HepG2 (cell line): ENCODE measurements at regions not wholly inside any gene's neighbourhood (a gene's known extent, or its start where the extent isn't known, plus 50 kb on each side); places are given as distances from the start of the nearest gene placed in this dataset.

Experiments
- ATAC-seq: fragments of 200-7000 bp; cut with Tn5 transposase; 3 replicates; pipeline ENCODE4 v1.9.1; 2020; ENCODE audit warnings: mild to moderate bottlenecking, moderate library complexity
- BruUV-seq: library from RNA; stranded (reverse); fragments of 400-500 nt; replicated peaks from 2 replicates; lab custom pipeline; 2021; lab: Mats Ljungman, UMichigan
- CTCF ChIA-PET: fragments of 300-600 bp; formaldehyde crosslinking; extraction: SDS; loops from one replicate; lab custom pipeline; 2021; ENCODE audit warnings: low total read pairs, inconsistent platforms, low intra/inter-chr PET ratio; lab: Yijun Ruan, JAX
- POLR2A ChIA-PET: fragments of 350-600 bp; sonication (Branson Sonifier 250); formaldehyde crosslinking; loops from one replicate; lab custom pipeline; 2020; ENCODE audit warnings: antibody characterized with exemption, inconsistent platforms; lab: Yijun Ruan, JAX
- DNase-seq: peaks from one replicate; pipeline ENCODE4 v3.0.0-alpha.2; 2015; ENCODE audit warnings: low spot score
- FAIRE-seq: peaks from 3 replicates; lab custom pipeline; 2011; peaks lifted over from hg19 to GRCh38; lab: Jason Lieb, UNC
- H2AFZ ChIP-seq: one replicate; pipeline ENCODE4 v1.6.1; 2011; ENCODE audit warnings: low read length, inconsistent platforms
- H3K27ac ChIP-seq: fragments of 300-600 bp; 3 replicates; pipeline ENCODE4 v1.8.0; 2011; ENCODE audit warnings: mixed run types, mild to moderate bottlenecking, mixed read lengths, low read length, inconsistent platforms; ENCODE audit not compliant: insufficient read depth; ENCODE audit errors: extremely low read length
- H3K27me3 ChIP-seq, 2 experiments: fragments of 200-600 bp in 1 of 2; 2 replicates in 1 of 2; 3 replicates in 1 of 2; pipeline versions ENCODE4 v1.6.0 to v1.8.0; 2011; ENCODE audit warnings: low read length in 2 of 2, mild to moderate bottlenecking in 2 of 2, moderate library complexity in 2 of 2, inconsistent platforms in 1 of 2; ENCODE audit not compliant: insufficient read depth in 2 of 2, control insufficient read depth in 1 of 2
- H3K36me3 ChIP-seq, 2 experiments: fragments of 200-600 bp in 1 of 2; replicated peaks in 1 of 2; 2 replicates in 1 of 2; 3 replicates in 1 of 2; pipeline versions ENCODE4 v1.5.1 to v1.8.0; 2011; ENCODE audit warnings: low read length in 2 of 2, inconsistent platforms in 1 of 2; ENCODE audit not compliant: insufficient read depth in 2 of 2, control insufficient read depth in 1 of 2
- H3K4me1 ChIP-seq: 2 replicates; pipeline ENCODE4 v1.5.1; 2012; ENCODE audit warnings: low read length, inconsistent platforms; ENCODE audit not compliant: insufficient read depth
- H3K4me2 ChIP-seq: 2 replicates; pipeline ENCODE4 v1.6.0; 2011; ENCODE audit warnings: low read depth, low read length, inconsistent platforms
- H3K4me3 ChIP-seq, 3 experiments: fragments of 200-600 bp in 1 of 3; sonication (generic), shearing (Covaris generic) in 1 of 3; replicated peaks in 1 of 3; 2 replicates each; pipeline ENCODE4 v1.5.1; 2011 to 2016; ENCODE audit warnings: low read length in 3 of 3, inconsistent platforms in 2 of 3, low read depth in 2 of 3, mild to moderate bottlenecking in 2 of 3, control low read depth in 1 of 3, mixed read lengths in 1 of 3; ENCODE audit not compliant: insufficient read depth in 1 of 3
- H3K79me2 ChIP-seq: one replicate; pipeline ENCODE4 v1.6.1; 2011; ENCODE audit warnings: low read length, inconsistent platforms; ENCODE audit not compliant: insufficient read depth
- H3K9ac ChIP-seq: 2 replicates; pipeline ENCODE4 v1.6.0; 2011; ENCODE audit warnings: mild to moderate bottlenecking, low read depth, low read length, inconsistent platforms; ENCODE audit not compliant: insufficient read depth
- H3K9me3 ChIP-seq: 2 replicates; pipeline ENCODE4 v1.5.1; 2012; ENCODE audit warnings: mild to moderate bottlenecking, low read length
- H4K20me1 ChIP-seq: 2 replicates; pipeline ENCODE4 v1.6.0; 2011; ENCODE audit warnings: inconsistent platforms, mild to moderate bottlenecking, low read length, moderate library complexity; ENCODE audit not compliant: insufficient read depth
- KLF9 ChIP-seq: IDR thresholded peaks from 2 replicates; pipeline ENCODE4 v1.6.1; 2016; ENCODE audit warnings: low read depth
- NAIF1 ChIP-seq: sonication (generic); formaldehyde crosslinking; IDR thresholded peaks from 2 replicates; pipeline ENCODE4 v1.5.0; 2020; ENCODE audit warnings: mild to moderate bottlenecking, missing genetic modification reagents, borderline replicate concordance
- NFE2 ChIP-seq: sonication (generic); formaldehyde crosslinking; IDR thresholded peaks from 2 replicates; pipeline ENCODE4 v1.4.0; 2020; ENCODE audit warnings: missing genetic modification reagents
- PCBP2 ChIP-seq: fragments of 200-400 bp; formaldehyde crosslinking; optimal IDR thresholded peaks from 2 replicates; pipeline ENCODE3; 2018; ENCODE audit warnings: low read length, low read depth; ENCODE audit not compliant: poor library complexity, severe bottlenecking
- PREB ChIP-seq: sonication (generic); formaldehyde crosslinking; IDR thresholded peaks from 2 replicates; pipeline ENCODE4 v1.4.0; 2020; ENCODE audit warnings: missing genetic modification reagents
- RAD51 ChIP-seq: fragments of 450-650 bp; IDR thresholded peaks from 2 replicates; pipeline ENCODE4 v1.6.1; 2016; ENCODE audit warnings: borderline replicate concordance
- SP4 ChIP-seq: sonication (generic); formaldehyde crosslinking; IDR thresholded peaks from 2 replicates; pipeline ENCODE4 v1.8.1; 2023; ENCODE audit warnings: mild to moderate bottlenecking, missing genetic modification reagents
- ZBTB33 ChIP-seq: sonication (generic); formaldehyde crosslinking; IDR thresholded peaks from 2 replicates; pipeline ENCODE4 v1.4.0; 2020; ENCODE audit warnings: missing genetic modification reagents
- ZNF101 ChIP-seq: sonication (generic); formaldehyde crosslinking; IDR thresholded peaks from 2 replicates; pipeline ENCODE4 v1.4.0; 2020; ENCODE audit warnings: mild to moderate bottlenecking, low read depth, missing genetic modification reagents, borderline replicate concordance
- ZNF567 ChIP-seq: sonication (generic); formaldehyde crosslinking; IDR thresholded peaks from 2 replicates; pipeline ENCODE4 v1.8.1; 2023; ENCODE audit warnings: mild to moderate bottlenecking, missing genetic modification reagents, borderline replicate concordance
- ZNF747 ChIP-seq: sonication (generic); formaldehyde crosslinking; IDR thresholded peaks from 2 replicates; pipeline ENCODE4 v1.8.1; 2023; ENCODE audit warnings: missing genetic modification reagents, mild to moderate bottlenecking, borderline replicate concordance
- WGBS: methylation state at CpG from one replicate; pipeline ENCODE4 v1.1.6; 2017; ENCODE audit warnings: low lambda C conversion rate; 5-methylcytosine and 5-hydroxymethylcytosine counted together
- in situ Hi-C: cut with HindIII; loops from 2 replicates; pipeline ENCODE4 v1.10.0; 2017; ENCODE audit warnings: low pct_unique_long_range_greater_than_20kb; ENCODE audit not compliant: extremely low pct_ligation_motif_present
- intact Hi-C: fragments of 100-400 bp; cut with micrococcal nuclease; formaldehyde crosslinking; loops from one replicate; pipeline ENCODE4 v1.10.0; 2022; ENCODE audit not compliant: unreplicated experiment

GRCh38 chr3:43161684-43162229, 55.9 kb upstream of the POMGNT2 start:
- no peak overlapping the region for H3K4me2 ChIP-seq
- intact Hi-C loops (loop anchor here (1.0 kb wide), 1 partner anchor 217 kb away; no protein-coding TSS in a partner anchor), in situ Hi-C loops (no loop called here)
- ATAC-seq, result no peak; the same call in 2 of the 3 replicates
- no peaks in the 10 kb centered on the region for H3K36me3 ChIP-seq
- no peak for DNase-seq
- peaks cover 4% of the 10 kb centered on the region; the same call in 1 of the 2 replicates for H3K9me3 ChIP-seq
- no peak overlapping the region for H3K9ac ChIP-seq
- H3K4me3 ChIP-seq, result no peak overlapping the region
- H3K27ac ChIP-seq, result no peak overlapping the region
- peaks cover 0 to 8% of the 10 kb centered on the region in 2 experiments; a peak in 4 of 5 replicates for H3K27me3 ChIP-seq
- no TSS peak for BruUV-seq
- H3K79me2 ChIP-seq, result no peaks in the 10 kb centered on the region
- CTCF ChIA-PET, result interaction anchor here (1.0 kb wide), 1 partner anchor 216 kb away, joined by 5 read pairs; no protein-coding TSS in a partner anchor
- POLR2A ChIA-PET, result no interaction called here
- H3K4me1 ChIP-seq, result no peaks in the 10 kb centered on the region
- no peak for FAIRE-seq
- H4K20me1 ChIP-seq, result no peaks in the 10 kb centered on the region
- WGBS, result 100% methylated on average over 1 of the region's 5 CpGs
- TF ChIP-seq PCBP2 (no peak), PREB (CRISPR knock-in tag) (no peak), NFE2 (CRISPR knock-in tag) (no peak)
- no peak overlapping the region for H2AFZ ChIP-seq

GRCh38 chr3:43160664-43161063, 54.8 kb upstream of the POMGNT2 start:
- no peak overlapping the region for H3K27ac ChIP-seq
- H3K36me3 ChIP-seq, result no peaks in the 10 kb centered on the region
- H4K20me1 ChIP-seq, result no peaks in the 10 kb centered on the region
- no peaks in the 10 kb centered on the region for H3K9me3 ChIP-seq
- no TSS peak for BruUV-seq
- WGBS, result 0% methylated on average over 1 of the region's 1 CpG
- H3K27me3 ChIP-seq, result peaks cover 0 to 8% of the 10 kb centered on the region in 2 experiments; a peak in 4 of 5 replicates
- intact Hi-C loops (no loop called here), in situ Hi-C loops (no loop called here)
- ChIA-PET POLR2A (no interaction called here), CTCF (no interaction called here)
- H3K9ac ChIP-seq, result no peak overlapping the region
- no peak overlapping the region for H2AFZ ChIP-seq
- no peak overlapping the region for H3K4me3 ChIP-seq
- no peak overlapping the region for H3K4me2 ChIP-seq
- no peak for TF ChIP-seq RAD51
- no peak for TF ChIP-seq ZBTB33 (CRISPR knock-in tag)
- TF ChIP-seq SP4 (CRISPR knock-in tag), result no peak
- no peak for TF ChIP-seq KLF9 (CRISPR knock-in tag)
- TF ChIP-seq ZNF567, result no peak
- TF ChIP-seq ZNF747 (CRISPR knock-in tag), result no peak
- TF ChIP-seq NAIF1, result no peak
- TF ChIP-seq ZNF101 (CRISPR knock-in tag), result no peak
- H3K4me1 ChIP-seq, result no peaks in the 10 kb centered on the region
- H3K79me2 ChIP-seq, result no peaks in the 10 kb centered on the region
- ATAC-seq (no peak), FAIRE-seq (no peak), DNase-seq (no peak)
